GM18505 (cell line): ENCODE measurements at regions not wholly inside any gene's neighbourhood (a gene's known extent, or its start where the extent isn't known, plus 50 kb on each side); places are given as distances from the start of the nearest gene placed in this dataset.
A peak's percentile ranks its signal among the peaks of the same experiment; 100 is the strongest.

Experiments used
- ATAC-seq: cut with Tn5 transposase; IDR thresholded peaks from one replicate; pipeline ENCODE4 v1.9.1; 2021; ENCODE audit not compliant: unreplicated experiment
- POLR2A ChIP-seq: IDR thresholded peaks from 4 replicates; pipeline ENCODE4 v1.6.1; 2011; ENCODE audit warnings: borderline replicate concordance; ENCODE audit not compliant: insufficient read depth, insufficient read length; ENCODE audit errors: extremely low read depth

- no peak for ATAC-seq
- TF ChIP-seq POLR2A: no peak
Measured at GRCh38 chr1:118363396-118363795, 178.4 kb upstream of the SPAG17 start.

- no peak for TF ChIP-seq POLR2A
- ATAC-seq: no peak
Measured at GRCh38 chr1:118360817-118361216, 175.8 kb upstream of the SPAG17 start.

GRCh38 chr1:118346936-118347335 lies 161.9 kb upstream of the SPAG17 start:
- ATAC-seq: no peak
- no peak for TF ChIP-seq POLR2A

GRCh38 chr1:118340928-118341910 lies 156.2 kb upstream of the SPAG17 start:
- no peak for TF ChIP-seq POLR2A
- ATAC-seq: no peak

- TF ChIP-seq POLR2A: no peak
- no peak for ATAC-seq
Measured at GRCh38 chr1:118339400-118340124, 154.5 kb upstream of the SPAG17 start.

GRCh38 chr1:118338936-118339335 lies 153.9 kb upstream of the SPAG17 start:
- ATAC-seq: no peak
- no peak for TF ChIP-seq POLR2A

- no peak for ATAC-seq
- TF ChIP-seq POLR2A: no peak
Measured at GRCh38 chr1:118337346-118337745, 152.3 kb upstream of the SPAG17 start.

GRCh38 chr1:118335331-118335732 lies 150.3 kb upstream of the SPAG17 start:
- TF ChIP-seq POLR2A: no peak
- peak; percentile 97 for ATAC-seq

GRCh38 chr1:118334506-118334905 lies 149.5 kb upstream of the SPAG17 start:
- TF ChIP-seq POLR2A: no peak
- no peak for ATAC-seq

- no peak for TF ChIP-seq POLR2A
- ATAC-seq: no peak
Measured at GRCh38 chr1:118333601-118334210, 148.7 kb upstream of the SPAG17 start.

- ATAC-seq: no peak
- TF ChIP-seq POLR2A: no peak
Measured at GRCh38 chr1:118326960-118327629, 142.1 kb upstream of the SPAG17 start.

- no peak for ATAC-seq
- no peak for TF ChIP-seq POLR2A
Measured at GRCh38 chr1:118325550-118326225, 140.7 kb upstream of the SPAG17 start.

GRCh38 chr1:118323246-118323645 lies 138.2 kb upstream of the SPAG17 start:
- TF ChIP-seq POLR2A: no peak
- no peak for ATAC-seq

GRCh38 chr1:118322331-118322730 lies 137.3 kb upstream of the SPAG17 start:
- no peak for TF ChIP-seq POLR2A
- ATAC-seq: no peak
